WI38 (cell line): ENCODE measurements at regions not wholly inside any gene's neighbourhood (a gene's known extent, or its start where the extent isn't known, plus 50 kb on each side); places are given as distances from the start of the nearest gene placed in this dataset.

Source experiments
- H3K4me3 ChIP-seq: 2 replicates; pipeline ENCODE4 v1.5.1; 2011; ENCODE audit warnings: low read depth, mild to moderate bottlenecking, control low read depth, low read length
- TF ChIP-seq, protein P1 (sequence below): IDR thresholded peaks from 2 replicates; pipeline ENCODE4 v1.5.1; 2012; ENCODE audit warnings: low read depth, mild to moderate bottlenecking, control low read depth, low read length

GRCh38 chr15:70566989-70567388 lies 196.4 kb downstream of the UACA start:
- TF ChIP-seq, protein P1, sequence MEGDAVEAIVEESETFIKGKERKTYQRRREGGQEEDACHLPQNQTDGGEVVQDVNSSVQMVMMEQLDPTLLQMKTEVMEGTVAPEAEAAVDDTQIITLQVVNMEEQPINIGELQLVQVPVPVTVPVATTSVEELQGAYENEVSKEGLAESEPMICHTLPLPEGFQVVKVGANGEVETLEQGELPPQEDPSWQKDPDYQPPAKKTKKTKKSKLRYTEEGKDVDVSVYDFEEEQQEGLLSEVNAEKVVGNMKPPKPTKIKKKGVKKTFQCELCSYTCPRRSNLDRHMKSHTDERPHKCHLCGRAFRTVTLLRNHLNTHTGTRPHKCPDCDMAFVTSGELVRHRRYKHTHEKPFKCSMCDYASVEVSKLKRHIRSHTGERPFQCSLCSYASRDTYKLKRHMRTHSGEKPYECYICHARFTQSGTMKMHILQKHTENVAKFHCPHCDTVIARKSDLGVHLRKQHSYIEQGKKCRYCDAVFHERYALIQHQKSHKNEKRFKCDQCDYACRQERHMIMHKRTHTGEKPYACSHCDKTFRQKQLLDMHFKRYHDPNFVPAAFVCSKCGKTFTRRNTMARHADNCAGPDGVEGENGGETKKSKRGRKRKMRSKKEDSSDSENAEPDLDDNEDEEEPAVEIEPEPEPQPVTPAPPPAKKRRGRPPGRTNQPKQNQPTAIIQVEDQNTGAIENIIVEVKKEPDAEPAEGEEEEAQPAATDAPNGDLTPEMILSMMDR = no peak
- no peak overlapping the region for H3K4me3 ChIP-seq

DNA sequence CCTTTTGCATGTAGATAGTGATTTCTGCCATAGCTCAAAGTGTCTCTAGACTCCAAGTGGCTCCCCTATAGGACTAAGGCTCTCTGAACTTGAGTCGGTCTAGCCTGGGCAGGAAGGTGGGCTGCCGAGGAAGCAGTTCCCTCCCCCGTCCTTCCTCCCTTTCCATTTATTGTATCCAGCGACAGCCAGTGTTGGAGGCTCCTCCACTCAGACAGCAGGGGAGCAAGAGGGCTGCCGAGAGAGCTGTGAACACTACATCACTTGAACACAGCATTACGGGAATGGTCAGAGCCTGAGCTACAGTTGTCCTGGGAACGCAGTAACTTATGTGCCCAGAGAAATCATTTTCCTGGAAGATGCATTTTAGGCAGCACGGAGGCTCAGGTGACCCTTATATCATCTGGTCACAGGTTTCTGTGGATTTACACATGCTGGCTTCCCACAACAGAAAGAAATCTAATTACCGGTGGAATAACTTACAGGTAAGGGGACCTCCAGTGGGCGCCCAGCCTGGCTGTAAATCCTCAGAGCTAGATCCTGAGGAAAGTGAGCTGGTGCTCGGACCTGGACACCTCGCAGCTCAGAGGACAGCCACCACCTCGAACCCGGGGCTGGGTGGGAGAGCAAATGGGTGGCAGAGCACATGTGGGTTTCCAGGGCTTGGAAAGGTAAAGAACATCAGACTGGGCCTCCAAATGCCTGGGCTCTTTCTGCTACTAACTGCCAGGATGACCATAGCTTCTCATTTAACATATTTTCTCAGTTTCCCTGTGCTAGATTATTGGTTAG lies 197.1 kb downstream of the UACA start:
- TF ChIP-seq, protein P1 = no peak
- no peak overlapping the region for H3K4me3 ChIP-seq

DNA sequence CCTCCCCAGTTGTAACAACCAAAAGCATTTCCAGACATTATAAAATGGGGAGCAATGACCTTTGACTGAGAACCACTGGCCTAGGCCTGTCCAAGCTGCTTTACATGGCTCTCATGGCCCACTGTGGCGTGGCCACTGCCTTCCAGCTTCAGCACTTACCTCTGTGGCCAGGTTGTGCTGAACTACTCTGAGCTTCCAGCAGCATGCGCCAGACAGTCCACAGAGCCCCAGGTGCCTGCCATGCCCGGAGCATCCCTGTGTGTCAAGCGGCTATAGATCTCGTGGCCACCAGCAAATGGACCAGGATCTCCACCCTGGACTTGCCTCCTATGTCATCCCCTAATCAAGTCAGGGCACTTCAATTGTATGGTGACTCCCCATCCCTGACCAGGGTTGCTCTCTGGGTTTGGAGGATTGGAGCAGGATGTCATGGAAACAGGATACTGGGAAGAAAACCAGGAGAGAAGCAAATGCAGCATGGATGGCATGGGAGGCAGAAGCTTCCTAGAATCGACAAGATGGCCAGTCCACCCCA lies 199.7 kb downstream of the UACA start:
- H3K4me3 ChIP-seq = no peak overlapping the region
- TF ChIP-seq, protein P1 = no peak

GRCh38 chr15:70562906-70563305 lies 200.5 kb downstream of the UACA start:
- TF ChIP-seq, protein P1 = no peak
- H3K4me3 ChIP-seq = no peak overlapping the region

DNA sequence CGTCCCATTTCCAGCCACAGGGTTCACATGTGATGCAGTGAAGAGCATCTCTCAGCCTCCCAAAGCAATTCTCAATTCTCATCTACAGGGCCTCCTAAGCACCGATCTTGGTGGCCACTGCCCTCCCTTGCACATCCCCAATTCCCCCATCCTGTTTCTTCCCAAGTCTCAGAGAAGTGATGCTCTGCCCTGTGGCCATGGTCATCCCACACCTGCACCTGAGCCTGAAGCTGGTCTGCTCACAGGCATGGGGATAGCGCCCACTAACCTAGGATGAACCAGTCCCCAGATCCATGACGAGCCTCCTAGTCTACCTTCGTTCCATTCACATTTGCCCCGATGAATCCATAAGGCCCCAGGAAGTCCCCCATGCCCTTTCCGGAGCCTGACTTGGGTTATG lies 201.5 kb downstream of the UACA start:
- no peak overlapping the region for H3K4me3 ChIP-seq
- TF ChIP-seq, protein P1 = no peak

- TF ChIP-seq, protein P1 = no peak
- no peak overlapping the region for H3K4me3 ChIP-seq
Observed at GRCh38 chr15:70560617-70561328, 202.6 kb downstream of the UACA start.
